RWPE1 (cell line): ENCODE measurements at regions not wholly inside any gene's neighbourhood (a gene's known extent, or its start where the extent isn't known, plus 50 kb on each side); places are given as distances from the start of the nearest gene placed in this dataset.
A peak's percentile ranks its signal among the peaks of the same experiment; 100 is the strongest.

Source experiments
- CTCF ChIA-PET: fragments of 350-600 bp; sonication (Branson Sonifier 250); formaldehyde crosslinking; extraction: SDS; loops from one replicate; lab custom pipeline; 2021; lab: Yijun Ruan, JAX
- POLR2A ChIA-PET: fragments of 400-600 bp; formaldehyde crosslinking; extraction: SDS; loops from one replicate; lab custom pipeline; 2020; ENCODE audit warnings: antibody characterized with exemption; ENCODE audit not compliant: low non-redundant PET; lab: Yijun Ruan, JAX
- DNase-seq: peaks from one replicate; pipeline ENCODE4 v3.0.0; 2012; ENCODE audit warnings: low spot score
- H3K27ac ChIP-seq: fragments of 450-650 bp; 2 replicates; pipeline ENCODE4 v1.5.1; 2017
- CTCF ChIP-seq: fragments of 450-650 bp; conservative IDR thresholded peaks from 2 replicates; pipeline ENCODE4 v1.5.1; 2017; ENCODE audit warnings: low read depth, mild to moderate bottlenecking

- DNase-seq: no peak
- no peak overlapping the region for H3K27ac ChIP-seq
- no peak for TF ChIP-seq CTCF
- ChIA-PET CTCF (interaction anchor here (1.1 kb wide), 1 partner anchor 9 kb away, joined by 3 read pairs; no protein-coding TSS in a partner anchor), POLR2A (no interaction called here)
These were observed 129.0 kb upstream of the RREB1 start for GRCh38 chr6:6978731-6979130.

DNA sequence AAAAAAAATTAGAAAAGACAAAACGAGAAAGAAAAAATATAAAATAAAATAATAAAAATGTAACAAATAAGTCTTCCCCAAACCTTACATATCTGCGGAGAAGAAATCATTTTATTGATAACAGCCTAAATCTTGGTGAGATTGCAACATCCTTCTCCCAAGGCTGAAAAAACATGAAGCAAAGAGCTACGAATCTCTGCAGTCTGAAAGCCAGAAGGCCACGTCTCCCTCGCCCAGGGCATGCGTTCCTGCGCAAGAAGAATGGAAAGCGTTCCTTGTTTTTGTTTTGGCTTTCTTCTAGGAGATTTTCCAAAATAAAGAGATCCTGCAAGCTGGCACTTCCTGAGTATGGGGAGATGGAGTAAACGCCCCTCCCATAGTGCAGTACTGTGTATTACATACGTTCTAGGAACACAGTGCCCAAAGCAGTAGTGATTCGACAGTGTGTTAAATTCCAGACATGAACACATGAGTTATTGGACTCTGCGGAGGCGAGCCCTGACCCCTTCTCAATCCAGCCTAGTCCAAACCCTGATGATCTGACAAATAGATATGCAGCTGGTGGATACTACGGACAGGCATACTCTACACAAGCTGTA, 126.7 kb upstream of the RREB1 start:
- no peak overlapping the region for H3K27ac ChIP-seq
- DNase-seq: no peak
- ChIA-PET CTCF (interaction anchor here (0.6 to 0.7 kb wide), 3 partner anchors 117 to 978 kb away, joined by 3 read pairs; no protein-coding TSS in a partner anchor), POLR2A (no interaction called here)
- no peak for TF ChIP-seq CTCF

GRCh38 chr6:6981681-6982322, 126.0 kb upstream of the RREB1 start:
- ChIA-PET CTCF (interaction anchor here (0.6 to 0.7 kb wide), 4 partner anchors 116 to 977 kb away, joined by 3 read pairs; no protein-coding TSS in a partner anchor), POLR2A (no interaction called here)
- DNase-seq: peak; percentile 78
- no peak overlapping the region for H3K27ac ChIP-seq
- no peak for TF ChIP-seq CTCF

GRCh38 chr6:6982663-6983062, 125.1 kb upstream of the RREB1 start:
- no peak for TF ChIP-seq CTCF
- CTCF ChIA-PET: interaction anchor here (0.7 kb wide), 1 partner anchor 256 kb away, joined by 3 read pairs; no protein-coding TSS in a partner anchor
- DNase-seq: no peak
- POLR2A ChIA-PET: interaction anchor here (0.5 kb wide), 1 partner anchor 123 kb away, joined by 8 read pairs; no protein-coding TSS in a partner anchor
- no peak overlapping the region for H3K27ac ChIP-seq

- H3K27ac ChIP-seq: no peak overlapping the region
- ChIA-PET CTCF (no interaction called here), POLR2A (interaction anchor here (0.7 kb wide), 1 partner anchor 16 kb away, joined by 3 read pairs; no protein-coding TSS in a partner anchor)
- no peak for DNase-seq
- no peak for TF ChIP-seq CTCF
These were observed 123.0 kb upstream of the RREB1 start for GRCh38 chr6:6984585-6985366.

DNA sequence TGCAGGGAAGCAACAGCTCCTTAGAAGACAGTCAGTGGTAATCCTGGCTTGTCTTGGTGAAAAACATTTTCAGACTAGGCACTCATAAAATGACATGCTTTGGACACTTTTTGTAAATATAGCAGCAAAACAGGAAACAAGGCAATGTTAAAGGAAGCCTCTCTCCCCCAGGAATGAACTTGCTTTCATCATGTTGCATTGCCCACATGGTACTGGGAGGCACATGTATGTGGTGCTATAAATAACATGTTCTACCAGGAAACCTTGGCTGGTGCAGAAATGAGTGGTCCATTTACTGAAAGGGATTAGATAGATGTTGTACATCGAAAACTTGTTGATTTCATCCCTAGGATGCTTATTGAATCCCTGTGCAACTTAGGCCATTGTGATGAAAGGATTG, 121.4 kb upstream of the RREB1 start:
- ChIA-PET CTCF (no interaction called here), POLR2A (no interaction called here)
- no peak for TF ChIP-seq CTCF
- H3K27ac ChIP-seq: no peak overlapping the region
- no peak for DNase-seq
